Testis (tissue), 2 donors: ENCODE measurements at regions not wholly inside any gene's neighbourhood (a gene's known extent, or its start where the extent isn't known, plus 50 kb on each side); places are given as distances from the start of the nearest gene placed in this dataset.

ENCODE experiments used
- CTCF ChIP-seq, 3 experiments: fragments of 450-650 bp in 2 of 3; fragments of 200-600 bp in 1 of 3; sonication (generic) in 1 of 3; IDR thresholded peaks; one replicate each; pipeline ENCODE4 v1.5.1; 2016 to 2019; ENCODE audit warnings: antibody characterized with exemption in 3 of 3, mild to moderate bottlenecking in 2 of 3, moderate library complexity in 1 of 3
- POLR2A ChIP-seq: fragments of 450-650 bp; IDR thresholded peaks from one replicate; pipeline ENCODE4 v1.6.1; 2017; ENCODE audit warnings: antibody characterized with exemption, mild to moderate bottlenecking, moderate library complexity

- no peak for TF ChIP-seq CTCF (IDR thresholded peaks at IDR 0.05)
- TF ChIP-seq POLR2A = no peak
Observed at GRCh38 chr1:14439015-14439414, 159.5 kb upstream of the KAZN start.
